ENCODE measurements at regions not wholly inside any gene's neighbourhood (a gene's known extent, or its start where the extent isn't known, plus 50 kb on each side); places are given as distances from the start of the nearest gene placed in this dataset.

- no peak for TF ChIP-seq CTCF (IDR thresholded peaks at IDR 0.05)
- TF ChIP-seq POLR2AphosphoS5 (IDR thresholded peaks at IDR 0.05): no peak
- TF ChIP-seq POLR2A (IDR thresholded peaks at IDR 0.05): no peak
Observed at GRCh38 chr15:56831467-56832005, 86.9 kb upstream of the TCF12 start.
